H9 (cell line): ENCODE measurements at regions not wholly inside any gene's neighbourhood (a gene's known extent, or its start where the extent isn't known, plus 50 kb on each side); places are given as distances from the start of the nearest gene placed in this dataset.

Experiments used
- DNase-seq: peaks from one replicate; pipeline ENCODE4 v3.0.0-alpha.2; 2017
- H2AFZ ChIP-seq: one replicate; pipeline ENCODE4 v1.6.1; 2013; ENCODE audit warnings: mild to moderate bottlenecking, low read length, control low read depth, moderate library complexity
- H2AK5ac ChIP-seq: 2 replicates; pipeline ENCODE4 v1.6.1; 2013; ENCODE audit warnings: low read length, control low read depth, mixed read lengths; ENCODE audit not compliant: insufficient read length
- H2BK120ac ChIP-seq: one replicate; pipeline ENCODE4 v1.6.1; 2013; ENCODE audit warnings: low read depth, mild to moderate bottlenecking, low read length, control low read depth, inconsistent platforms; ENCODE audit not compliant: poor library complexity, severe bottlenecking
- H2BK12ac ChIP-seq: 2 replicates; pipeline ENCODE4 v1.6.1; 2013; ENCODE audit warnings: low read length, control low read depth, mixed read lengths, low read depth; ENCODE audit not compliant: insufficient read length
- H2BK15ac ChIP-seq: 2 replicates; pipeline ENCODE4 v1.6.1; 2013; ENCODE audit warnings: low read depth, low read length, control low read depth
- H2BK20ac ChIP-seq: one replicate; pipeline ENCODE4 v1.6.1; 2013; ENCODE audit warnings: low read depth, mild to moderate bottlenecking, low read length, control low read depth, inconsistent platforms; ENCODE audit not compliant: poor library complexity, severe bottlenecking
- H2BK5ac ChIP-seq: 2 replicates; pipeline ENCODE4 v1.6.1; 2013; ENCODE audit warnings: low read length, control low read depth, mixed read lengths; ENCODE audit not compliant: insufficient read length
- H3K14ac ChIP-seq: 2 replicates; pipeline ENCODE4 v1.6.1; 2013; ENCODE audit warnings: low read length, control low read depth; ENCODE audit not compliant: insufficient read depth
- H3K18ac ChIP-seq: 2 replicates; pipeline ENCODE4 v1.6.1; 2013; ENCODE audit warnings: low read depth, mild to moderate bottlenecking, mixed read lengths, low read length, control low read depth; ENCODE audit not compliant: insufficient read length
- H3K23ac ChIP-seq: 2 replicates; pipeline ENCODE4 v1.6.1; 2013; ENCODE audit warnings: low read length, control low read depth, mixed read lengths, low read depth; ENCODE audit not compliant: insufficient read length
- H3K23me2 ChIP-seq: 2 replicates; pipeline ENCODE4 v1.6.1; 2013; ENCODE audit warnings: low read depth, mild to moderate bottlenecking, mixed read lengths, low read length, control low read depth; ENCODE audit not compliant: insufficient read length, poor library complexity, severe bottlenecking
- H3K27ac ChIP-seq: 2 replicates; pipeline ENCODE4 v1.5.1; 2013; ENCODE audit warnings: low read length, control low read depth, mixed read lengths, low read depth; ENCODE audit not compliant: insufficient read length
- H3K27me3 ChIP-seq: 2 replicates; pipeline ENCODE4 v1.6.1; 2013; ENCODE audit warnings: low read length, control low read depth, inconsistent platforms; ENCODE audit not compliant: insufficient read depth
- H3K4ac ChIP-seq: 2 replicates; pipeline ENCODE4 v1.6.1; 2013; ENCODE audit warnings: low read depth, mild to moderate bottlenecking, control low read depth, inconsistent platforms, low read length, moderate library complexity
- H3K4me1 ChIP-seq: 2 replicates; pipeline ENCODE4 v1.6.1; 2013; ENCODE audit warnings: low read length, control low read depth, inconsistent platforms; ENCODE audit not compliant: insufficient read depth
- H3K4me2 ChIP-seq: 2 replicates; pipeline ENCODE4 v1.6.1; 2013; ENCODE audit warnings: low read length, control low read depth, mixed read lengths; ENCODE audit not compliant: insufficient read length, insufficient read depth
- H3K56ac ChIP-seq: 2 replicates; pipeline ENCODE4 v1.6.1; 2013; ENCODE audit warnings: low read depth, mild to moderate bottlenecking, mixed read lengths, low read length, control low read depth; ENCODE audit not compliant: insufficient read length
- H3K79me1 ChIP-seq: 2 replicates; pipeline ENCODE4 v1.6.1; 2013; ENCODE audit warnings: low read depth, mild to moderate bottlenecking, moderate library complexity, low read length, control low read depth, inconsistent platforms; ENCODE audit not compliant: insufficient read depth, poor library complexity, severe bottlenecking
- H3K79me2 ChIP-seq: 2 replicates; pipeline ENCODE4 v1.6.1; 2013; ENCODE audit warnings: low read length, control low read depth, inconsistent platforms; ENCODE audit not compliant: insufficient read depth
- H3K9ac ChIP-seq: 2 replicates; pipeline ENCODE4 v1.6.1; 2013; ENCODE audit warnings: low read length, control low read depth, mixed read lengths; ENCODE audit not compliant: insufficient read length; ENCODE audit errors: extremely low read depth
- H3K9me3 ChIP-seq: one replicate; pipeline ENCODE4 v1.6.1; 2013; ENCODE audit warnings: low read depth, low read length, inconsistent platforms; ENCODE audit not compliant: control insufficient read depth
- H3T11ph ChIP-seq: one replicate; pipeline ENCODE4 v1.6.1; 2013; ENCODE audit warnings: mild to moderate bottlenecking, low read length, control low read depth, inconsistent platforms
- H4K20me1 ChIP-seq: one replicate; pipeline ENCODE4 v1.6.1; 2013; ENCODE audit not compliant: control insufficient read depth, insufficient read length, insufficient read depth
- H4K5ac ChIP-seq: 2 replicates; pipeline ENCODE4 v1.6.1; 2013; ENCODE audit warnings: low read depth, mild to moderate bottlenecking, mixed read lengths, low read length, control low read depth; ENCODE audit not compliant: insufficient read length
- H4K8ac ChIP-seq: replicated peaks from 2 replicates; pipeline ENCODE4 v1.6.1; 2013; ENCODE audit warnings: low read length, control low read depth, mixed read lengths, low read depth; ENCODE audit not compliant: insufficient read length
- H4K91ac ChIP-seq: 2 replicates; pipeline ENCODE4 v1.6.1; 2013; ENCODE audit warnings: low read depth, mild to moderate bottlenecking, moderate library complexity, mixed read lengths, low read length, control low read depth; ENCODE audit not compliant: insufficient read length
- H3K27ac Mint-ChIP-seq, 3 experiments: 2 replicates in 2 of 3; 3 replicates in 1 of 3; pipeline ENCODE4 v1.8.0; 2020 to 2021; ENCODE audit warnings: mixed read lengths in 3 of 3, mild to moderate bottlenecking in 1 of 3, moderate library complexity in 1 of 3
- H3K27me3 Mint-ChIP-seq: 2 replicates; pipeline ENCODE4 v1.8.0; 2021; ENCODE audit warnings: low read depth, mild to moderate bottlenecking, moderate library complexity, mixed read lengths
- H3K36me3 Mint-ChIP-seq, 3 experiments: 2 replicates in 2 of 3; 3 replicates in 1 of 3; pipeline ENCODE4 v1.8.0; 2020 to 2021; ENCODE audit warnings: low read depth in 3 of 3, mixed read lengths in 3 of 3; ENCODE audit not compliant: insufficient read depth in 1 of 3
- H3K4me1 Mint-ChIP-seq, 2 experiments: 2 replicates each; pipeline ENCODE4 v1.8.0; 2020; ENCODE audit warnings: mixed read lengths in 2 of 2
- H3K4me3 Mint-ChIP-seq, 2 experiments: 2 replicates in 1 of 2; 3 replicates in 1 of 2; pipeline ENCODE4 v1.8.0; 2020 to 2021; ENCODE audit warnings: mild to moderate bottlenecking in 2 of 2, mixed read lengths in 2 of 2, moderate library complexity in 1 of 2
- H3K9me3 Mint-ChIP-seq, 2 experiments: 2 replicates in 1 of 2; 3 replicates in 1 of 2; pipeline ENCODE4 v1.8.0; 2020; ENCODE audit warnings: mild to moderate bottlenecking in 2 of 2, mixed read lengths in 2 of 2, moderate library complexity in 1 of 2
- WGBS: extraction: QIAGEN DNeasy Blood & Tissue Kit; methylation state at CpG from one replicate; pipeline ENCODE4 v1.1.7; 2013; ENCODE audit warnings: missing lambda C conversion rate, low lambda C conversion rate, mixed read lengths; ENCODE audit not compliant: insufficient read length; ENCODE audit errors: extremely low coverage; 5-methylcytosine and 5-hydroxymethylcytosine counted together
- TF ChIP-seq, protein P1 (sequence below): fragments of 200-600 bp; sonication (generic); conservative IDR thresholded peaks from 3 replicates; pipeline ENCODE4 v1.8.0; 2021; ENCODE audit warnings: antibody characterized with exemption, mild to moderate bottlenecking

DNA sequence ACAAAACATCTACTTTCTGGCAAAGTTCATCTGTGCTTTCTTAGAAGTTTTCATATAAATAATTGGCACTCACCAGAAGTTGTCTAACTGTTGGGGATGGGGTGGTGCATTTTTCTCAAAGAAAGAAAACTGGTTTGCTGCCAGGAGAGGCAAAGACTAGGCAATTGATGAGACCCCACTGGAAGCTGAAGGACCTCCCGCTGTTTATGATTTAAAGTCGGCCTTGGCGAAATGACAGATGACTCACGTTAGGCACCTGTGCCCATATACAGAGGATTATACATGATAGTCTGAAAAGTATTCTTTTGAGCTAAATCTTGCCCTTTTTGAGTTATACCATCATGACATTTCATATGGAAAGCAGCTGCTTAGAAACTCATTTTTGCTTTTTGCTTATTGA lies 193.0 kb upstream of the ZFHX3 start:
- no peak overlapping the region for H3T11ph ChIP-seq
- no peak overlapping the region for H3K9ac ChIP-seq
- DNase-seq: no peak
- no peak overlapping the region for H3K23ac ChIP-seq
- H4K8ac ChIP-seq: no peak overlapping the region
- peaks cover 0 to 2% of the 10 kb centered on the region in 2 experiments; a peak in 1 of 5 replicates for H3K9me3 Mint-ChIP-seq
- H3K9me3 ChIP-seq: no peaks in the 10 kb centered on the region
- H4K20me1 ChIP-seq: no peaks in the 10 kb centered on the region
- no peak overlapping the region for H3K56ac ChIP-seq
- no peaks in the 10 kb centered on the region for H3K23me2 ChIP-seq
- H3K18ac ChIP-seq: no peak overlapping the region
- H2BK120ac ChIP-seq: no peak overlapping the region
- H4K5ac ChIP-seq: no peak overlapping the region
- H2AFZ ChIP-seq: no peak overlapping the region
- H2AK5ac ChIP-seq: no peak overlapping the region
- 0 out of 7 replicates have a peak, but pooled peaks cover 0 to 1% (median 0%) of the 10 kb centered on the region in 3 experiments for H3K36me3 Mint-ChIP-seq
- WGBS: no CpG with 5 or more reads among the region's 4 CpGs
- no peak overlapping the region for H3K4me3 Mint-ChIP-seq
- no peaks in the 10 kb centered on the region for H3K4me1 ChIP-seq
- peaks cover 0 to 3% of the 10 kb centered on the region in 2 experiments; a peak in 1 of 4 replicates for H3K4me1 Mint-ChIP-seq
- no peak overlapping the region for H3K27ac Mint-ChIP-seq
- 0 out of 2 replicates have a peak, but pooled peaks cover 1% of the 10 kb centered on the region for H3K79me2 ChIP-seq
- H3K27ac ChIP-seq: no peak overlapping the region
- no peaks in the 10 kb centered on the region; the same call in 1 of the 2 replicates for H3K27me3 ChIP-seq
- no peak overlapping the region for H3K4ac ChIP-seq
- TF ChIP-seq, protein P1, sequence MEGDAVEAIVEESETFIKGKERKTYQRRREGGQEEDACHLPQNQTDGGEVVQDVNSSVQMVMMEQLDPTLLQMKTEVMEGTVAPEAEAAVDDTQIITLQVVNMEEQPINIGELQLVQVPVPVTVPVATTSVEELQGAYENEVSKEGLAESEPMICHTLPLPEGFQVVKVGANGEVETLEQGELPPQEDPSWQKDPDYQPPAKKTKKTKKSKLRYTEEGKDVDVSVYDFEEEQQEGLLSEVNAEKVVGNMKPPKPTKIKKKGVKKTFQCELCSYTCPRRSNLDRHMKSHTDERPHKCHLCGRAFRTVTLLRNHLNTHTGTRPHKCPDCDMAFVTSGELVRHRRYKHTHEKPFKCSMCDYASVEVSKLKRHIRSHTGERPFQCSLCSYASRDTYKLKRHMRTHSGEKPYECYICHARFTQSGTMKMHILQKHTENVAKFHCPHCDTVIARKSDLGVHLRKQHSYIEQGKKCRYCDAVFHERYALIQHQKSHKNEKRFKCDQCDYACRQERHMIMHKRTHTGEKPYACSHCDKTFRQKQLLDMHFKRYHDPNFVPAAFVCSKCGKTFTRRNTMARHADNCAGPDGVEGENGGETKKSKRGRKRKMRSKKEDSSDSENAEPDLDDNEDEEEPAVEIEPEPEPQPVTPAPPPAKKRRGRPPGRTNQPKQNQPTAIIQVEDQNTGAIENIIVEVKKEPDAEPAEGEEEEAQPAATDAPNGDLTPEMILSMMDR: no peak
- no peak overlapping the region for H2BK20ac ChIP-seq
- no peak overlapping the region for H4K91ac ChIP-seq
- H2BK12ac ChIP-seq: no peak overlapping the region
- peaks cover 6% of the 10 kb centered on the region for H3K27me3 Mint-ChIP-seq
- H2BK15ac ChIP-seq: no peak overlapping the region
- H3K79me1 ChIP-seq: no peaks in the 10 kb centered on the region
- no peak overlapping the region for H3K14ac ChIP-seq
- H2BK5ac ChIP-seq: no peak overlapping the region
- H3K4me2 ChIP-seq: no peak overlapping the region
